Epidermal melanocyte (primary cell): ENCODE measurements at regions not wholly inside any gene's neighbourhood (a gene's known extent, or its start where the extent isn't known, plus 50 kb on each side); places are given as distances from the start of the nearest gene placed in this dataset.
A peak's percentile ranks its signal among the peaks of the same experiment; 100 is the strongest.
"Not testable (repeated sequence)": the region's sequence is repeated elsewhere in the genome, so short reads cannot be mapped to it uniquely, and the experiment has no call there.

Experiments
- DNase-seq: peaks from one replicate; pipeline ENCODE4 v3.0.0; 2011; ENCODE audit warnings: low spot score; ENCODE audit not compliant: insufficient read length

DNA sequence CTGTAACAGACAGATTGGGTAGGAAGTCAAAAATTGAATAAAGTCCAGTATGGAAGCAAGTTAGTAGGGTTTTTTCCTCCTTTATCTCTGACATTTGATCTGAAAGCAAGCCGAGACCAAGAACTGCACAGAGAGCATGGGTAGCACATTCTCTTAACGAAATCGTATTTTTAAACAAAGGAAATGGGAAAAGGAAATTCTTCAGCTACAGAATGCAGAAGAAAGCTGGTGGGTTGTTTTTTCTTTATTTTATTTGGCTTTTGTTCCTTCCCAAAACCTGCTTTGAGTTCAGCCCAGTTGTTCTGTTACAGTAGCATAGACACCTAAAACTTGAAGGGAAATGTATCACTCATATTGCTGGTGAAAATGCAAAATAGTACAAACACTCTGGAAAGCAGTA, 397.0 kb downstream of the GBE1 start:
- no peak for DNase-seq

GRCh38 chr3:81363816-81364215, 397.6 kb downstream of the GBE1 start:
- no peak for DNase-seq

DNA sequence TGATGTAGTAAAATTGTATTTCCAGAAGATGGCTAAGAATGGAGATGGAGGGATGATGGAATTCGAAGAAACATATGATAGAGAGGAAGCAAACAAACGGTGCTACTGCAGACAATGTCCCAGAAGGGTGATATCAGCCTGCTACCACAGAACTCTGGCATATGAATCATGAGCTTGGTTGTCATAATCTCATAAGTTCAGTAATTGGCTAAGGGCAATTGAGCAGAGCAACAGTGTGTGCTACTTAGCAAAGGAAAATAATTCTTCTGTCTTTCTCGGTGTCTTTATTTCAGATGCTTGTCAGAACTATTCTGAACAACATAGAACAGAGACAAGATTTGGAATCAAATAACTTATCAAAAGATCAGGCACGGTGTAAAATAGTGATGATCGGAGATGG, 407.3 kb downstream of the GBE1 start:
- no peak for DNase-seq

GRCh38 chr3:81352867-81353266, 408.6 kb downstream of the GBE1 start:
- no peak for DNase-seq

- DNase-seq: no peak
Measured at GRCh38 chr3:81349816-81350340, 411.6 kb downstream of the GBE1 start.

DNA sequence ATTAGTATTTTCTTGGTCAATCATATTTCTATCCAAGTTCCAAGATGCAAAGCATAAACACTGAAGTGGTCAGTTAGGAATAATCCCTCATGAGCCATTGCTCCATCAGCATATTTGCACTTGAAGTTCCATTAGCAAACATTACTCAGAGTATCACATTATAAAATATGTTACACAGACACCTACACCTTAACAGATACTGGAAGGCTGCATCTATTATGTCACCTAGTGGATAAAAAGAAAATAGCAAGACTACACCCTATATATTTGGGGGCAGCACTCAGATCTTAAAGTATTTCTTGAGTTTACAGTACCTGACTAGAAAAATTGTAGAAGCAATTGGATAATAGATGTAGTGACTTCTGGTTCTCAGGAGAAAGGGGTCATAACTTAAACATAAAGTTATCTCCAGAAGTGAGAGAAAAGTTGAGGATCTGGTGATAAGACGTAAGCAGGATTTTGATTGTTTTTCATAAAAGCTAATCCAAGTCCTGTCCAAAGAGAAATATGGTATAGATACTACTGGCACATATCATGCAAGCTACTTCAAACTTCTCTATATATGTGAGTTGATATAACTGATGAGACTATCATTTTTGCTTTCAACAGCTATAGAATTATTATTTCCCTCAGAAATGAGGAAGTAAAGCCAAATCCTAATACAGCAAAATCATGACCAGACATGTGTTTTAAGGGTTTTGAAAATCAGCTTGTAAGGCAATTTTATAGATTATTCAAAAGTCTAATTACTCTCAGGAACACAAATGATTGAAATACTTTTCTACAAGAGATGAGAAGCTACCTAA, 422.2 kb downstream of the GBE1 start:
- no peak for DNase-seq

- DNase-seq: no peak
Measured at GRCh38 chr3:81336470-81336869, 425.0 kb downstream of the GBE1 start.

GRCh38 chr3:81329835-81330234, 431.6 kb downstream of the GBE1 start:
- not testable (repeated sequence) for DNase-seq

GRCh38 chr3:81326245-81326644, 435.2 kb downstream of the GBE1 start:
- no peak for DNase-seq

DNA sequence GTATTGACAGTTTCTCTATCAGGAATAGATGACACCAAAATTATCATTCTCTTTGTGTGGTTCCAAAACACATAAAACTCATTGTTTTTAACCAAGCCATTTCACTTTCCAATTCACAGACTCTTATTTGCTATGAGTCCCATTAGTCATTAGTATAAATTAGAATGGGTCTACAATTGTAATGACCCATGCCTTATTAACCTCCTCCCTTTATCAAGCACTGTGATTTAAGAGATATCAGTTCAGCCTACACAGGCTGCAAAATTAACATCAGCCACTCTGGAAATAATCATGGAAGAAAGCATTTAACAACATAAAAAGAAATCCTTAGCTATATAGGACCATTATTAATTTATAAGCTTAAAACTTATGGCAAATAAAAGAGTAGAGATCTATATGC, 440.6 kb downstream of the GBE1 start:
- no peak for DNase-seq

GRCh38 chr3:81315030-81315429, 446.4 kb downstream of the GBE1 start:
- no peak for DNase-seq

- DNase-seq: no peak
Measured at GRCh38 chr3:81311321-81311720, 450.1 kb downstream of the GBE1 start.

- no peak for DNase-seq
Measured at GRCh38 chr3:81308306-81308705, 453.1 kb downstream of the GBE1 start.

- no peak for DNase-seq
Measured at GRCh38 chr3:81307221-81307620, 454.2 kb downstream of the GBE1 start.

DNA sequence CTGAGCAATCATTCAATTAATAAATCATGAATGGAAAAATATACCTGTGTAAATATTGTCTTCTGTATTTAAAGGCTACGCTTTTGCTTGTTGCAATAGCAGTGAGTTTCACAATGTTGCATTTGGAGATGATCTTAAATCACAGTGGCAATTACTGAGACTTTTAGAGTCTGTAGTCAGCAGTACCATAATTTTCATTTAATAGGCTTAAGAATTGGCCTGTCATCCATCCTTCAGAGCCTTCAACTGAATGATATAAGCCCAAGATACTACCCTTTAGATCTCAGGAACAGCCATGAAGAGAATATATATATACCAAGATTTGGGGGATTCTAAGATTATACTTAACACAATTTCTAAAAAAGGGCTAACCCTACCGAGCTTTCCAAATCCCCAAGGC, 458.1 kb downstream of the GBE1 start:
- no peak for DNase-seq

- peak; percentile 52 for DNase-seq
Measured at GRCh38 chr3:81302045-81302444, 459.4 kb downstream of the GBE1 start.

GRCh38 chr3:81301230-81301629, 460.2 kb downstream of the GBE1 start:
- DNase-seq: no peak

- no peak for DNase-seq
Measured at GRCh38 chr3:81300324-81300927, 461.0 kb downstream of the GBE1 start.

GRCh38 chr3:81299481-81299880, 462.0 kb downstream of the GBE1 start:
- no peak for DNase-seq

DNA sequence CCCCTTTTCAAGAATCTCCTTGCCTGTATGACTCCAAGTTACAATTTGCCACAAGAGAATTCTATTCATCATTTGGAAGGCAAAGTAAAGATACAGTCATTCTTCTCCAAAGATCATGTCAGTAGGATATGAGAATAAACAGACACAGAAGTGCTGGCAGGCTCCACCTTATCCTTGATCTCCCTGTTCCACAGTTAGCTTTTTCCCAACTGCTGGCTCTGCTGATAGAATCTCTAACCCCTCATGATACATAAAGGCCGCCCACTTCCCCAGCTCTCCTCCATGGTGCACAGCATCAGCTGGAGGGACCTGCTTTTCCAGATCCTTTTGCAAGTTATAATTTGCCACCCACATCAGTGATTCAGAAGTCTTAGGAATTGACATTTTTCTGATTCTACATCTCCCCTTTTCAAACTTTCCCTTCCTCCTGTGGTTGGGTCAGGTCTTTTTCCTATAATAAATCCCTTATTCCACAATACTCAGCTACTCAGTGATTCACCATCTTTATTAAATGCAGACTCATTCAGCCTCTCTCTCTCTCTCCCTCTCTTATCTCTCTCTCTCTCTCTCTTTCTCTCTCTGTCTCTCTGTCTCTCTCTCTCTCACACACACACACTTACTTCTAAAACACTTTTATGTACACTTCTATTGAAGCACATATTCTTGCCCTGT, 465.4 kb downstream of the GBE1 start:
- DNase-seq: no peak

GRCh38 chr3:81293156-81293555, 468.3 kb downstream of the GBE1 start:
- DNase-seq: no peak

GRCh38 chr3:81291586-81291985, 469.9 kb downstream of the GBE1 start:
- DNase-seq: no peak
